HEK293 (cell line): ENCODE measurements at regions not wholly inside any gene's neighbourhood (a gene's known extent, or its start where the extent isn't known, plus 50 kb on each side); places are given as distances from the start of the nearest gene placed in this dataset.

Experiments used
- CTCF ChIA-PET: fragments of 350-600 bp; formaldehyde crosslinking; extraction: SDS; loops from one replicate; lab custom pipeline; 2021; ENCODE audit warnings: antibody characterized with exemption; lab: Yijun Ruan, JAX
- POLR2A ChIA-PET: fragments of 300-600 bp; formaldehyde crosslinking; extraction: SDS; loops from one replicate; lab custom pipeline; 2020; ENCODE audit warnings: antibody characterized with exemption, inconsistent platforms; lab: Yijun Ruan, JAX
- H3K27ac ChIP-seq: fragments of 200-500 bp; sonication (Bioruptor generic); 2 replicates; pipeline ENCODE4 v1.5.1; 2014; ENCODE audit warnings: low read depth, low read length, control low read depth, inconsistent platforms; ENCODE audit errors: extremely low read depth
- H3K36me3 ChIP-seq, 2 experiments: fragments of 200-500 bp in 1 of 2; sonication (Bioruptor generic) in 1 of 2; 1 replicate in 1 of 2; 2 replicates in 1 of 2; pipeline ENCODE4 v1.5.1; 2014 to 2017; ENCODE audit warnings: inconsistent platforms in 2 of 2, low read length in 2 of 2; ENCODE audit not compliant: control insufficient read depth in 2 of 2, insufficient read depth in 1 of 2
- H3K4me1 ChIP-seq: fragments of 200-500 bp; sonication (Bioruptor generic); 2 replicates; pipeline ENCODE4 v1.5.1; 2014; ENCODE audit warnings: mild to moderate bottlenecking, low read length, inconsistent platforms; ENCODE audit not compliant: control insufficient read depth, insufficient read depth
- H3K4me3 ChIP-seq: 2 replicates; pipeline ENCODE4 v1.5.1; 2011; ENCODE audit warnings: low read depth, mild to moderate bottlenecking, control low read depth, low read length, moderate library complexity
- H3K9me3 ChIP-seq: fragments of 200-500 bp; sonication (Bioruptor generic); 2 replicates; pipeline ENCODE4 v1.5.1; 2014; ENCODE audit warnings: low read depth, low read length, inconsistent platforms; ENCODE audit not compliant: control insufficient read depth, insufficient read depth
- GLI4 ChIP-seq: fragments of 450-650 bp; formaldehyde crosslinking; IDR thresholded peaks from 2 replicates; pipeline ENCODE4 v1.5.1; 2016; ENCODE audit warnings: missing biosample characterization, missing genetic modification characterization
- KLF8 ChIP-seq: fragments of 450-650 bp; formaldehyde crosslinking; IDR thresholded peaks from 2 replicates; pipeline ENCODE4 v1.5.1; 2016; ENCODE audit warnings: missing biosample characterization, missing genetic modification characterization
- PBX3 ChIP-seq: sonication (generic); formaldehyde crosslinking; IDR thresholded peaks from 2 replicates; pipeline ENCODE4 v1.8.1; 2022; ENCODE audit warnings: mild to moderate bottlenecking, moderate library complexity, missing genetic modification reagents
- PRDM1 ChIP-seq: fragments of 450-650 bp; formaldehyde crosslinking; IDR thresholded peaks from 2 replicates; pipeline ENCODE4; 2016; ENCODE audit warnings: missing biosample characterization, missing genetic modification characterization
- PRDM4 ChIP-seq: fragments of 450-650 bp; formaldehyde crosslinking; IDR thresholded peaks from 2 replicates; pipeline ENCODE4 v1.5.1; 2017; ENCODE audit warnings: missing biosample characterization, missing genetic modification characterization
- WT1 ChIP-seq: fragments of 450-650 bp; formaldehyde crosslinking; IDR thresholded peaks from 2 replicates; pipeline ENCODE4 v1.5.1; 2016; ENCODE audit warnings: missing biosample characterization, missing genetic modification characterization
- ZBTB48 ChIP-seq: fragments of 450-650 bp; formaldehyde crosslinking; IDR thresholded peaks from 2 replicates; pipeline ENCODE4 v1.5.1; 2016; ENCODE audit warnings: missing biosample characterization, missing genetic modification characterization
- ZNF10 ChIP-seq: fragments of 450-650 bp; formaldehyde crosslinking; IDR thresholded peaks from 2 replicates; pipeline ENCODE4 v1.5.1; 2017; ENCODE audit warnings: missing biosample characterization, missing genetic modification characterization
- ZNF133 ChIP-seq: fragments of 450-650 bp; formaldehyde crosslinking; IDR thresholded peaks from 2 replicates; pipeline ENCODE4 v1.5.1; 2016; ENCODE audit warnings: missing biosample characterization, missing genetic modification characterization
- ZNF174 ChIP-seq: fragments of 450-650 bp; formaldehyde crosslinking; IDR thresholded peaks from 2 replicates; pipeline ENCODE4 v1.5.0; 2017; ENCODE audit warnings: missing biosample characterization, mild to moderate bottlenecking, missing genetic modification characterization
- ZNF274 ChIP-seq, 2 experiments: fragments of 200-500 bp in 1 of 2; fragments of 450-650 bp in 1 of 2; sonication (Bioruptor generic) in 1 of 2; formaldehyde crosslinking in 1 of 2; IDR thresholded peaks; 2 replicates each; pipeline versions ENCODE4 v1.5.1 to v1.6.1; 2014 to 2016; ENCODE audit warnings: borderline replicate concordance in 1 of 2, inconsistent platforms in 1 of 2, low read length in 1 of 2, missing biosample characterization in 1 of 2, missing genetic modification characterization in 1 of 2
- ZNF302 ChIP-seq: fragments of 450-650 bp; formaldehyde crosslinking; IDR thresholded peaks from 2 replicates; pipeline ENCODE4 v1.5.1; 2016; ENCODE audit warnings: missing biosample characterization, missing genetic modification characterization, low read depth
- ZNF585B ChIP-seq: fragments of 450-650 bp; formaldehyde crosslinking; IDR thresholded peaks from 2 replicates; pipeline ENCODE4 v1.5.1; 2016; ENCODE audit warnings: missing biosample characterization, missing genetic modification characterization
- ZNF600 ChIP-seq: fragments of 450-650 bp; formaldehyde crosslinking; IDR thresholded peaks from 2 replicates; pipeline ENCODE4 v1.5.1; 2016; ENCODE audit warnings: missing biosample characterization, missing genetic modification characterization
- ZNF626 ChIP-seq: fragments of 450-650 bp; sonication (Bioruptor Pico); formaldehyde crosslinking; IDR thresholded peaks from 2 replicates; pipeline ENCODE4 v1.5.1; 2018; ENCODE audit warnings: missing biosample characterization, missing genetic modification characterization, inconsistent platforms
- ZNF639 ChIP-seq: fragments of 450-650 bp; formaldehyde crosslinking; IDR thresholded peaks from 2 replicates; pipeline ENCODE4 v1.5.1; 2016; ENCODE audit warnings: missing biosample characterization, missing genetic modification characterization
- ZNF747 ChIP-seq: fragments of 450-650 bp; formaldehyde crosslinking; IDR thresholded peaks from 2 replicates; pipeline ENCODE4 v1.5.1; 2016; ENCODE audit warnings: missing biosample characterization, missing genetic modification characterization
- ZNF785 ChIP-seq: fragments of 450-650 bp; formaldehyde crosslinking; IDR thresholded peaks from 2 replicates; pipeline ENCODE4 v1.5.1; 2016; ENCODE audit warnings: missing biosample characterization, missing genetic modification characterization
- ZSCAN16 ChIP-seq: fragments of 450-650 bp; formaldehyde crosslinking; IDR thresholded peaks from 2 replicates; pipeline ENCODE4 v1.5.1; 2016; ENCODE audit warnings: missing biosample characterization, missing genetic modification characterization
- TF ChIP-seq, protein P1 (sequence below): fragments of 450-650 bp; formaldehyde crosslinking; IDR thresholded peaks from 2 replicates; pipeline ENCODE4 v1.5.1; 2017; ENCODE audit warnings: missing biosample characterization, missing genetic modification characterization
- TF ChIP-seq, protein P2 (sequence below): fragments of 450-650 bp; IDR thresholded peaks from 2 replicates; pipeline ENCODE4 v1.5.1; 2018; ENCODE audit warnings: missing biosample characterization, mild to moderate bottlenecking, missing genetic modification characterization

DNA sequence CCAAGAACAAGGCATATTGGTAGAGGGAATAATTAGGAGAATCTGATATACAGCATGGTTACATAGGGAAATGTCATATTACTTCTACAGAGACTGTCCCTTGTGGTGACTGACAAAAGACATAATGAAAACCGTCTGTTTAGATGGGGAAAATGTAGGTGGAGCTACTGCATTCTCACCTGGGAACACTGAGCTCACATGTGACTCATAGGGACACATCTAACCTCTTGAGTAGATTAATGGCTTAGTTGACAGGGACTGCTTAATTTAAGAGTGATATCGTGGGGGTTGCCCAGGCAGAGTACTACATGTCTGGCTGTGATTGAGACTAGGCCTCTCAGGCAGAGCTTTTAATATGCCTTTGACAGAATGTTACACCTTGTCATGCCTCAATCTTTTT lies 235.3 kb upstream of the ZFP64 start:
- H3K36me3 ChIP-seq: no peaks in the 10 kb centered on the region
- CTCF ChIA-PET: no interaction called here
- TF ChIP-seq PRDM4 (tag by site-specific recombination) (no peak), ZBTB48 (tag by site-specific recombination) (no peak), KLF8 (tag by site-specific recombination) (no peak), ZSCAN16 (tag by site-specific recombination) (no peak), ZNF600 (tag by site-specific recombination) (no peak), ZNF10 (tag by site-specific recombination) (no peak), GLI4 (tag by site-specific recombination) (no peak), WT1 (tag by site-specific recombination) (no peak), ZNF133 (tag by site-specific recombination) (no peak), ZNF274 (IDR thresholded peaks at IDR 0.05; ENCODE audit: low read length) (no peak), ZNF274 (tag by site-specific recombination; IDR thresholded peaks at IDR 0.05; ENCODE audit: borderline replicate concordance) (no peak), ZNF302 (tag by site-specific recombination) (no peak), ZNF585B (tag by site-specific recombination) (no peak), PRDM1 (tag by site-specific recombination) (no peak), ZNF174 (tag by site-specific recombination) (no peak), ZNF785 (tag by site-specific recombination) (no peak)
- TF ChIP-seq, protein P1, sequence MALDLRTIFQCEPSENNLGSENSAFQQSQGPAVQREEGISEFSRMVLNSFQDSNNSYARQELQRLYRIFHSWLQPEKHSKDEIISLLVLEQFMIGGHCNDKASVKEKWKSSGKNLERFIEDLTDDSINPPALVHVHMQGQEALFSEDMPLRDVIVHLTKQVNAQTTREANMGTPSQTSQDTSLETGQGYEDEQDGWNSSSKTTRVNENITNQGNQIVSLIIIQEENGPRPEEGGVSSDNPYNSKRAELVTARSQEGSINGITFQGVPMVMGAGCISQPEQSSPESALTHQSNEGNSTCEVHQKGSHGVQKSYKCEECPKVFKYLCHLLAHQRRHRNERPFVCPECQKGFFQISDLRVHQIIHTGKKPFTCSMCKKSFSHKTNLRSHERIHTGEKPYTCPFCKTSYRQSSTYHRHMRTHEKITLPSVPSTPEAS (tag by site-specific recombination): no peak
- TF ChIP-seq, protein P2, sequence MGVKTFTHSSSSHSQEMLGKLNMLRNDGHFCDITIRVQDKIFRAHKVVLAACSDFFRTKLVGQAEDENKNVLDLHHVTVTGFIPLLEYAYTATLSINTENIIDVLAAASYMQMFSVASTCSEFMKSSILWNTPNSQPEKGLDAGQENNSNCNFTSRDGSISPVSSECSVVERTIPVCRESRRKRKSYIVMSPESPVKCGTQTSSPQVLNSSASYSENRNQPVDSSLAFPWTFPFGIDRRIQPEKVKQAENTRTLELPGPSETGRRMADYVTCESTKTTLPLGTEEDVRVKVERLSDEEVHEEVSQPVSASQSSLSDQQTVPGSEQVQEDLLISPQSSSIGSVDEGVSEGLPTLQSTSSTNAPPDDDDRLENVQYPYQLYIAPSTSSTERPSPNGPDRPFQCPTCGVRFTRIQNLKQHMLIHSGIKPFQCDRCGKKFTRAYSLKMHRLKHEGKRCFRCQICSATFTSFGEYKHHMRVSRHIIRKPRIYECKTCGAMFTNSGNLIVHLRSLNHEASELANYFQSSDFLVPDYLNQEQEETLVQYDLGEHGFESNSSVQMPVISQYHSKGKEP (tag by site-specific recombination): no peak
- no peaks in the 10 kb centered on the region for H3K9me3 ChIP-seq
- H3K27ac ChIP-seq: no peak overlapping the region
- POLR2A ChIA-PET: no interaction called here
- no peaks in the 10 kb centered on the region for H3K4me1 ChIP-seq
- no peak overlapping the region for H3K4me3 ChIP-seq

- Histone ChIP-seq H3K4me1 (no peaks in the 10 kb centered on the region), H3K27ac (no peak overlapping the region), H3K4me3 (no peak overlapping the region), H3K36me3 (no peaks in the 10 kb centered on the region), H3K9me3 (no peaks in the 10 kb centered on the region)
- POLR2A ChIA-PET: no interaction called here
- TF ChIP-seq ZNF747 (tag by site-specific recombination) (no peak), ZNF639 (tag by site-specific recombination) (no peak), PBX3 (CRISPR knock-in tag) (no peak), ZNF626 (no peak)
- CTCF ChIA-PET: interaction anchor here (0.5 kb wide), 1 partner anchor 65 kb away, joined by 3 read pairs; no protein-coding TSS in a partner anchor
Measured at GRCh38 chr20:52425701-52426100, 234.1 kb upstream of the ZFP64 start.
